HEK293 (cell line): ENCODE measurements at regions not wholly inside any gene's neighbourhood (a gene's known extent, or its start where the extent isn't known, plus 50 kb on each side); places are given as distances from the start of the nearest gene placed in this dataset.

ENCODE experiments used
- CTCF ChIA-PET: fragments of 350-600 bp; formaldehyde crosslinking; extraction: SDS; loops from one replicate; lab custom pipeline; 2021; ENCODE audit warnings: antibody characterized with exemption; lab: Yijun Ruan, JAX
- POLR2A ChIA-PET: fragments of 300-600 bp; formaldehyde crosslinking; extraction: SDS; loops from one replicate; lab custom pipeline; 2020; ENCODE audit warnings: antibody characterized with exemption, inconsistent platforms; lab: Yijun Ruan, JAX
- H3K27ac ChIP-seq: fragments of 200-500 bp; sonication (Bioruptor generic); 2 replicates; pipeline ENCODE4 v1.5.1; 2014; ENCODE audit warnings: low read depth, low read length, control low read depth, inconsistent platforms; ENCODE audit errors: extremely low read depth
- H3K36me3 ChIP-seq, 2 experiments: fragments of 200-500 bp in 1 of 2; sonication (Bioruptor generic) in 1 of 2; 1 replicate in 1 of 2; 2 replicates in 1 of 2; pipeline ENCODE4 v1.5.1; 2014 to 2017; ENCODE audit warnings: inconsistent platforms in 2 of 2, low read length in 2 of 2; ENCODE audit not compliant: control insufficient read depth in 2 of 2, insufficient read depth in 1 of 2
- H3K4me1 ChIP-seq: fragments of 200-500 bp; sonication (Bioruptor generic); 2 replicates; pipeline ENCODE4 v1.5.1; 2014; ENCODE audit warnings: mild to moderate bottlenecking, low read length, inconsistent platforms; ENCODE audit not compliant: control insufficient read depth, insufficient read depth
- H3K4me3 ChIP-seq: 2 replicates; pipeline ENCODE4 v1.5.1; 2011; ENCODE audit warnings: low read depth, mild to moderate bottlenecking, control low read depth, low read length, moderate library complexity
- H3K9me3 ChIP-seq: fragments of 200-500 bp; sonication (Bioruptor generic); 2 replicates; pipeline ENCODE4 v1.5.1; 2014; ENCODE audit warnings: low read depth, low read length, inconsistent platforms; ENCODE audit not compliant: control insufficient read depth, insufficient read depth
- KLF7 ChIP-seq: fragments of 450-650 bp; formaldehyde crosslinking; IDR thresholded peaks from 2 replicates; pipeline ENCODE4 v1.5.1; 2016; ENCODE audit warnings: missing biosample characterization, missing genetic modification characterization, borderline replicate concordance
- RBAK ChIP-seq: fragments of 450-650 bp; formaldehyde crosslinking; IDR thresholded peaks from 2 replicates; pipeline ENCODE4 v1.5.1; 2016; ENCODE audit warnings: missing biosample characterization, missing genetic modification characterization
- SALL2 ChIP-seq: fragments of 450-650 bp; formaldehyde crosslinking; IDR thresholded peaks from 2 replicates; pipeline ENCODE4 v1.5.0; 2017; ENCODE audit warnings: missing biosample characterization, mild to moderate bottlenecking, missing genetic modification characterization, borderline replicate concordance
- SP2 ChIP-seq: fragments of 450-650 bp; formaldehyde crosslinking; IDR thresholded peaks from 2 replicates; pipeline ENCODE4 v1.5.1; 2016; ENCODE audit warnings: missing biosample characterization, missing genetic modification characterization
- WT1 ChIP-seq: fragments of 450-650 bp; formaldehyde crosslinking; IDR thresholded peaks from 2 replicates; pipeline ENCODE4 v1.5.1; 2016; ENCODE audit warnings: missing biosample characterization, missing genetic modification characterization
- ZFP69B ChIP-seq: fragments of 450-650 bp; formaldehyde crosslinking; IDR thresholded peaks from 2 replicates; pipeline ENCODE4 v1.5.1; 2016; ENCODE audit warnings: missing biosample characterization, missing genetic modification characterization
- ZNF155 ChIP-seq: fragments of 450-650 bp; formaldehyde crosslinking; IDR thresholded peaks from 2 replicates; pipeline ENCODE4 v1.5.1; 2016; ENCODE audit warnings: missing biosample characterization, missing genetic modification characterization
- ZNF169 ChIP-seq: fragments of 450-650 bp; formaldehyde crosslinking; IDR thresholded peaks from 2 replicates; pipeline ENCODE4 v1.5.1; 2016; ENCODE audit warnings: missing biosample characterization, missing genetic modification characterization
- ZNF248 ChIP-seq: fragments of 450-650 bp; formaldehyde crosslinking; IDR thresholded peaks from 2 replicates; pipeline ENCODE4 v1.5.1; 2017; ENCODE audit warnings: missing biosample characterization, missing genetic modification characterization
- ZNF48 ChIP-seq: fragments of 450-650 bp; formaldehyde crosslinking; IDR thresholded peaks from 2 replicates; pipeline ENCODE4 v1.5.1; 2016; ENCODE audit warnings: missing biosample characterization, missing genetic modification characterization
- ZNF530 ChIP-seq: fragments of 450-650 bp; formaldehyde crosslinking; IDR thresholded peaks from 2 replicates; pipeline ENCODE4 v1.5.1; 2016; ENCODE audit warnings: low read depth, missing biosample characterization, missing genetic modification characterization
- ZNF629 ChIP-seq: fragments of 450-650 bp; formaldehyde crosslinking; IDR thresholded peaks from 2 replicates; pipeline ENCODE4 v1.5.1; 2017; ENCODE audit warnings: missing biosample characterization, missing genetic modification characterization
- ZNF791 ChIP-seq: fragments of 450-650 bp; formaldehyde crosslinking; IDR thresholded peaks from 2 replicates; pipeline ENCODE4 v1.5.1; 2016; ENCODE audit warnings: missing biosample characterization, missing genetic modification characterization
- ZNF843 ChIP-seq: fragments of 450-650 bp; formaldehyde crosslinking; IDR thresholded peaks from 2 replicates; pipeline ENCODE4 v1.5.1; 2016; ENCODE audit warnings: missing biosample characterization, missing genetic modification characterization
- ZSCAN30 ChIP-seq: fragments of 450-650 bp; IDR thresholded peaks from 2 replicates; pipeline ENCODE4 v1.5.1; 2018; ENCODE audit warnings: missing biosample characterization, mild to moderate bottlenecking, missing genetic modification characterization, moderate library complexity
- TF ChIP-seq, protein P1 (sequence below): fragments of 450-650 bp; formaldehyde crosslinking; IDR thresholded peaks from 2 replicates; pipeline ENCODE4 v1.5.1; 2016; ENCODE audit warnings: missing biosample characterization, missing genetic modification characterization
- TF ChIP-seq, protein P2 (sequence below): fragments of 450-650 bp; formaldehyde crosslinking; IDR thresholded peaks from 2 replicates; pipeline ENCODE4 v1.5.1; 2017; ENCODE audit warnings: missing biosample characterization, missing genetic modification characterization
- TF ChIP-seq, protein P3 (sequence below): fragments of 450-650 bp; formaldehyde crosslinking; IDR thresholded peaks from 2 replicates; pipeline ENCODE4 v1.5.1; 2016; ENCODE audit warnings: missing biosample characterization, missing genetic modification characterization
- TF ChIP-seq, protein P4 (sequence below): fragments of 450-650 bp; formaldehyde crosslinking; IDR thresholded peaks from 2 replicates; pipeline ENCODE4 v1.5.1; 2017; ENCODE audit warnings: missing biosample characterization, mild to moderate bottlenecking, missing genetic modification characterization, moderate library complexity
- TF ChIP-seq, protein P5 (sequence below): fragments of 450-650 bp; formaldehyde crosslinking; IDR thresholded peaks from 2 replicates; pipeline ENCODE4 v1.5.1; 2016; ENCODE audit warnings: missing biosample characterization, missing genetic modification characterization
- TF ChIP-seq, protein P6 (sequence below): fragments of 450-650 bp; formaldehyde crosslinking; IDR thresholded peaks from 2 replicates; pipeline ENCODE4 v1.5.1; 2016; ENCODE audit warnings: missing biosample characterization, missing genetic modification characterization

DNA sequence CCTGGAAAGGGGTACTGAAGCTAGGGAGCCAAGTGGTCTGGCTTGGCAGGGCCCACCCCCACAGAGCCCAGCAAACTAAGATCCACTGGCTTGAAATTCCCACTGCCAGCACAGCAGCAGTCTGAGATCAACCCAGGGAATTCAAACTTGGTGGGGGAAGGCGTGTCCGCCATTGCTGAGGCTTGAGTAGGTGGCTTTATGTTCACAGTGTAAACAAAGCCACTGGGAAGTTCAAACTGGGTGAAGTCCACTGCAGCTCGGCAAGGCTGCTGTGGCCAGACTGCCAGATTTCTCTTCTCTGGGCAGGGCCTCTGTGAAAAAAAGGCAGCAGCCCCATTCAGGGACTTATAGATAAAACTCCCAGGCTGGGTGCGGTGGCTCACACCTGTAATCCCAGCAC is 58.9 kb downstream of the TFDP3 start:
- no peaks in the 10 kb centered on the region for H3K36me3 ChIP-seq
- CTCF ChIA-PET: interaction anchor here (0.8 kb wide), 1 partner anchor 113 kb away, joined by 3 read pairs; no protein-coding TSS in a partner anchor
- no peak overlapping the region for H3K27ac ChIP-seq
- POLR2A ChIA-PET: no interaction called here
- H3K4me1 ChIP-seq: no peaks in the 10 kb centered on the region
- TF ChIP-seq ZNF629 (tag by site-specific recombination): no peak
- H3K4me3 ChIP-seq: no peak overlapping the region
- H3K9me3 ChIP-seq: no peaks in the 10 kb centered on the region

DNA sequence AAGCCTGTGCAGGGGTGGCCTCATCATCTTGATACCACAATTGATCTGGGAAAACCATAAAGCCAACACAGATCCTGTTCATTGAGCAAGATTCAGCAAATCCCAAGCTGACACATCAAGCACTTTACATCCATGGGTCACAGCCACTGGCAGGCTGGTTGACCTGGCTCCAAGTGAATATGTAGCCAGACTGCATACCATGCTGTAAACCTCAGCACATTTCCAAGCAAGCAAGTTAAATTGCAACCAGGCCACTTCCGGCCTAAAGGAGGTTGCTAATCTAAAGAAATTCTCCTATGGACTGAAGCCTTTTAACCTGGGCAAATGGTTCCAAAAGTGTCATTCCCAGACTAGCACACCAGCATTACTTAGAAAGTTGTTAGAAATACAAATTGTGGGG is 54.4 kb upstream of the USP26 start:
- CTCF ChIA-PET: no interaction called here
- POLR2A ChIA-PET: no interaction called here
- H3K27ac ChIP-seq: no peak overlapping the region
- H3K36me3 ChIP-seq: no peaks in the 10 kb centered on the region
- H3K4me3 ChIP-seq: no peak overlapping the region
- H3K4me1 ChIP-seq: no peaks in the 10 kb centered on the region
- no peaks in the 10 kb centered on the region for H3K9me3 ChIP-seq
- TF ChIP-seq, protein P1, sequence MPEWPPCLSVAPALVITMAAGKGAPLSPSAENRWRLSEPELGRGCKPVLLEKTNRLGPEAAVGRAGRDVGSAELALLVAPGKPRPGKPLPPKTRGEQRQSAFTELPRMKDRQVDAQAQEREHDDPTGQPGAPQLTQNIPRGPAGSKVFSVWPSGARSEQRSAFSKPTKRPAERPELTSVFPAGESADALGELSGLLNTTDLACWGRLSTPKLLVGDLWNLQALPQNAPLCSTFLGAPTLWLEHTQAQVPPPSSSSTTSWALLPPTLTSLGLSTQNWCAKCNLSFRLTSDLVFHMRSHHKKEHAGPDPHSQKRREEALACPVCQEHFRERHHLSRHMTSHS (tag by site-specific recombination): no peak
- TF ChIP-seq ZNF791 (tag by site-specific recombination) (no peak), ZNF169 (tag by site-specific recombination) (no peak), ZNF843 (tag by site-specific recombination) (no peak), ZNF530 (tag by site-specific recombination) (no peak), ZFP69B (tag by site-specific recombination) (no peak), KLF7 (no peak), ZNF248 (tag by site-specific recombination) (no peak), SALL2 (tag by site-specific recombination) (no peak), RBAK (no peak), SP2 (tag by site-specific recombination) (no peak), ZSCAN30 (tag by site-specific recombination) (no peak), ZNF155 (tag by site-specific recombination) (no peak), ZNF48 (tag by site-specific recombination) (no peak), WT1 (tag by site-specific recombination) (no peak)
- TF ChIP-seq, protein P2, sequence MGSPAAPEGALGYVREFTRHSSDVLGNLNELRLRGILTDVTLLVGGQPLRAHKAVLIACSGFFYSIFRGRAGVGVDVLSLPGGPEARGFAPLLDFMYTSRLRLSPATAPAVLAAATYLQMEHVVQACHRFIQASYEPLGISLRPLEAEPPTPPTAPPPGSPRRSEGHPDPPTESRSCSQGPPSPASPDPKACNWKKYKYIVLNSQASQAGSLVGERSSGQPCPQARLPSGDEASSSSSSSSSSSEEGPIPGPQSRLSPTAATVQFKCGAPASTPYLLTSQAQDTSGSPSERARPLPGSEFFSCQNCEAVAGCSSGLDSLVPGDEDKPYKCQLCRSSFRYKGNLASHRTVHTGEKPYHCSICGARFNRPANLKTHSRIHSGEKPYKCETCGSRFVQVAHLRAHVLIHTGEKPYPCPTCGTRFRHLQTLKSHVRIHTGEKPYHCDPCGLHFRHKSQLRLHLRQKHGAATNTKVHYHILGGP (tag by site-specific recombination): no peak
- TF ChIP-seq, protein P3, sequence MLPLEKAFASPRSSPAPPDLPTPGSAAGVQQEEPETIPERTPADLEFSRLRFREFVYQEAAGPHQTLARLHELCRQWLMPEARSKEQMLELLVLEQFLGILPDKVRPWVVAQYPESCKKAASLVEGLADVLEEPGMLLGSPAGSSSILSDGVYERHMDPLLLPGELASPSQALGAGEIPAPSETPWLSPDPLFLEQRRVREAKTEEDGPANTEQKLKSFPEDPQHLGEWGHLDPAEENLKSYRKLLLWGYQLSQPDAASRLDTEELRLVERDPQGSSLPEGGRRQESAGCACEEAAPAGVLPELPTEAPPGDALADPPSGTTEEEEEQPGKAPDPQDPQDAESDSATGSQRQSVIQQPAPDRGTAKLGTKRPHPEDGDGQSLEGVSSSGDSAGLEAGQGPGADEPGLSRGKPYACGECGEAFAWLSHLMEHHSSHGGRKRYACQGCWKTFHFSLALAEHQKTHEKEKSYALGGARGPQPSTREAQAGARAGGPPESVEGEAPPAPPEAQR (tag by site-specific recombination): no peak
- TF ChIP-seq, protein P4, sequence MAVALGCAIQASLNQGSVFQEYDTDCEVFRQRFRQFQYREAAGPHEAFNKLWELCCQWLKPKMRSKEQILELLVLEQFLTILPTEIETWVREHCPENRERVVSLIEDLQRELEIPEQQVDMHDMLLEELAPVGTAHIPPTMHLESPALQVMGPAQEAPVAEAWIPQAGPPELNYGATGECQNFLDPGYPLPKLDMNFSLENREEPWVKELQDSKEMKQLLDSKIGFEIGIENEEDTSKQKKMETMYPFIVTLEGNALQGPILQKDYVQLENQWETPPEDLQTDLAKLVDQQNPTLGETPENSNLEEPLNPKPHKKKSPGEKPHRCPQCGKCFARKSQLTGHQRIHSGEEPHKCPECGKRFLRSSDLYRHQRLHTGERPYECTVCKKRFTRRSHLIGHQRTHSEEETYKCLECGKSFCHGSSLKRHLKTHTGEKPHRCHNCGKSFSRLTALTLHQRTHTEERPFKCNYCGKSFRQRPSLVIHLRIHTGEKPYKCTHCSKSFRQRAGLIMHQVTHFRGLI (tag by site-specific recombination): no peak
- TF ChIP-seq, protein P5, sequence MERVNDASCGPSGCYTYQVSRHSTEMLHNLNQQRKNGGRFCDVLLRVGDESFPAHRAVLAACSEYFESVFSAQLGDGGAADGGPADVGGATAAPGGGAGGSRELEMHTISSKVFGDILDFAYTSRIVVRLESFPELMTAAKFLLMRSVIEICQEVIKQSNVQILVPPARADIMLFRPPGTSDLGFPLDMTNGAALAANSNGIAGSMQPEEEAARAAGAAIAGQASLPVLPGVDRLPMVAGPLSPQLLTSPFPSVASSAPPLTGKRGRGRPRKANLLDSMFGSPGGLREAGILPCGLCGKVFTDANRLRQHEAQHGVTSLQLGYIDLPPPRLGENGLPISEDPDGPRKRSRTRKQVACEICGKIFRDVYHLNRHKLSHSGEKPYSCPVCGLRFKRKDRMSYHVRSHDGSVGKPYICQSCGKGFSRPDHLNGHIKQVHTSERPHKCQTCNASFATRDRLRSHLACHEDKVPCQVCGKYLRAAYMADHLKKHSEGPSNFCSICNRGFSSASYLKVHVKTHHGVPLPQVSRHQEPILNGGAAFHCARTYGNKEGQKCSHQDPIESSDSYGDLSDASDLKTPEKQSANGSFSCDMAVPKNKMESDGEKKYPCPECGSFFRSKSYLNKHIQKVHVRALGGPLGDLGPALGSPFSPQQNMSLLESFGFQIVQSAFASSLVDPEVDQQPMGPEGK (tag by site-specific recombination): no peak
- TF ChIP-seq, protein P6, sequence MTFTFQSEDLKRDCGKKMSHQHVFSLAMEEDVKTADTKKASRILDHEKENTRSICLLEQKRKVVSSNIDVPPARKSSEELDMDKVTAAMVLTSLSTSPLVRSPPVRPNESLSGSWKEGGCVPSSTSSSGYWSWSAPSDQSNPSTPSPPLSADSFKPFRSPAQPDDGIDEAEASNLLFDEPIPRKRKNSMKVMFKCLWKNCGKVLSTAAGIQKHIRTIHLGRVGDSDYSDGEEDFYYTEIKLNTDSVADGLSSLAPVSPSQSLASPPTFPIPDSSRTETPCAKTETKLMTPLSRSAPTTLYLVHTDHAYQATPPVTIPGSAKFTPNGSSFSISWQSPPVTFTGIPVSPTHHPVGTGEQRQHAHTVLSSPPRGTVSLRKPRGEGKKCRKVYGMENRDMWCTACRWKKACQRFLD (tag by site-specific recombination): no peak
